DLD1 (cell line): ENCODE measurements at regions not wholly inside any gene's neighbourhood (a gene's known extent, or its start where the extent isn't known, plus 50 kb on each side); places are given as distances from the start of the nearest gene placed in this dataset.

Experiments used
- in situ Hi-C: cut with HindIII; loops from 2 replicates; pipeline ENCODE4 v1.10.0; 2017; ENCODE audit warnings: low sequenced_read_pairs

DNA sequence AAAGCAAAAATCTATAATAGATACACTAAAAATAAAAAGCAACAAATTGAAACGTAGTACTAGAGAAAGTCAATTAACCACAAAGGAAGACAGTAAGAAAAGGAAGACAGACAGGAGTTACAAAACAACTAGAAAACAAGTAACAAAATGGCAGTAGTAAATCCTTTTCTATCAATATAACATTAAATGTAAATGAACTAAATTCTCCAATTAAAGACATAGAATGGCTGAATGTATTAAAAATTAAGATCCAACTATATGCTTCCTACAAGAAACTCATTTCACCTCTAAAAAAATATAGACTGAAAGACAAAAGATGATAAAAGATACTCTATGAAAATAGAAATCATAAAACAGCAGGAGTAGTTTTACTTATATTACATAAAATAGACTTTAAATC, 79.1 kb downstream of the CTH start:
- in situ Hi-C loops, result no loop called here

DNA sequence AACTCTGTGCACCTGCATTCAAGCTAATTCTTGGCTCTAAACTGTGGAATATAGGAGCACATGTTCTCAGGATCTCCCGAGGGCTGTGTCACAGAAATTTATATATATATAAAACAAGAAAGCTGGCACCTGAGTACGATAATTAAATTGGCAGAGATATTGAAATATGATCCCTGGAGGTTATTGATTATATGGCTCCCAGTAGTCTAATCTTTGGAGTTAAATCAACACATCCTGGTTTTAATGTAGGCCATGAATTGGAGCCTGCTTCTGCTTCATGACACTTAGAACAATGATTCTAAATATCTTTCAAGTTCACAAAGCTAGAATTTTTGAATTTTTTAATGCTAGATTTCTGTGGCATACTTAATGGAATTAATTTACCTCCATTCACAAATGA, 84.3 kb downstream of the CTH start:
- in situ Hi-C loops, result no loop called here

DNA sequence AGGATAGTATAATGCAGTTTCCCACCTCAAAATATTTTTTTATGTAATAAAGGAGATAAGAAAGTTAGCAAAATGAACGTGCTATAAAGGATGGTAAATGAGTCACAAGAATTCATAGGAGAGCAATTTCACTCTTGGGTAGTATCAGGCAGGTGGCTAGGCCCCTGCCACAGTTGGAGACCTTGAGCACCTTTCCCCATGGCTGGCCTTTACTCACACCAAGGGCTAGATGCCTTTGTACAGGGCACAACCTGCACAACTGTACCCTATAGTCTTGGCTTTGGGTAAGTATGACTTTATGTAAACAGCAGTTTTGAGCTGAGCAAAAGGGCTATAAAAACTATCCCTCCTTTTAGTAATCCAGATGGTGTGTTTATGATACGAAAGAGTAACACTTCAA, 85.1 kb downstream of the CTH start:
- in situ Hi-C loops, result no loop called here

DNA sequence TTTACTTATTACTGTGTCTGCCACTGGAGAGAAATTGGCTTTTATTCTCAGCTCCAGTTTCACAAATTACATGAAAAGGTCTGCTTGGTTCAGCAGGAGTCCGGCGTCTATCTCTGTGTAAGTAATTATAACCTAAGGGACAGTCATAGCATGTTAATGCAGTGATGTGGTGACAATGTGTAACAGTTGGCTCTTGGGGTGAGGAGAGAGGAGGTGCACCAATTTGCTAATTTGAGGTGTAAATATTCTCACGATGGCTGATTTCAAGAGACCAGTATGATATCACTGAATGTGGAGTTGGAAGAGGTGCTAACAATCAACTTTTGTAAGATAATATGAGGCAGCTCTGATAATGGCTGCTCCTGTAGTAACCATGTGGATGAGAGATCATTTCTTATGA, 86.1 kb downstream of the CTH start:
- in situ Hi-C loops, result no loop called here

DNA sequence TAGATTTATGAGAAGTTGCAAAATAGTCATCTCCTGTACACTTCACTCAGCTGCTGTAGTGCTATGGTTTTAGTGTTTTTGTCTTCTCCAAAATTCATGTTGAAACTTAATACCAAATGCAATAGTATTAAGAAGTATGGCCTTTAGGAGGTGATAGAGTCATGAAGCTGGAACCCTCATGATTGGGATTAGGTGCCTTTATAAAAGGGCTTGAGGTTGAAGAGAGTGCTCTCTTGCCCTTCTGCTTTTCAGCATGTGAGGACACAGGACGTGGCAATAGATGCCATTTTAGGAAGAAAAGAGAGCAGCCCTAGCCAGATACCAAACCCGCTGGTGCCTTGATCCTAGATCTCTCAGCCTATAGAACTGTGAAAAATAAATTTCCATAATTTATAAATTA, 87.6 kb downstream of the CTH start:
- in situ Hi-C loops, result no loop called here

DNA sequence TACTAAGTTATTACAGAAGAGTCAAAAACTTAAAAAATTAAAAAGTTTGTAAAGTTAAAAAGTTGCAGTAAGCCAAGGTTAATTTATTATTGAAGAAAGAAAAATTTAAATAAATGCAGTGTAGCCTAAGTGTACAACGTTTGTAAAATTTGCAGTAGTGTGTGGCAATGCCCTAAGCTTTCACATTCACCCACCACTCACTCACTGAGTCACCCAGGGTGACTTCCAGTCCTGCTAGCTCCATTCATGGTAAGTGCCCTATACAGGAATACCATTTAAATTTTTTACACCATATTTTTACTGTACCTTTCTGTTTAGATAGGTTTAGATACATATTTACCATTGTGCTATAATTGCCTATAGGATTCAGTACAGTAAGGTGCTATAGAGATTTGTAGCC, 88.6 kb downstream of the CTH start:
- in situ Hi-C loops, result loop anchor here (25.0 kb wide), 1 partner anchor 362 kb away; no protein-coding TSS in a partner anchor

DNA sequence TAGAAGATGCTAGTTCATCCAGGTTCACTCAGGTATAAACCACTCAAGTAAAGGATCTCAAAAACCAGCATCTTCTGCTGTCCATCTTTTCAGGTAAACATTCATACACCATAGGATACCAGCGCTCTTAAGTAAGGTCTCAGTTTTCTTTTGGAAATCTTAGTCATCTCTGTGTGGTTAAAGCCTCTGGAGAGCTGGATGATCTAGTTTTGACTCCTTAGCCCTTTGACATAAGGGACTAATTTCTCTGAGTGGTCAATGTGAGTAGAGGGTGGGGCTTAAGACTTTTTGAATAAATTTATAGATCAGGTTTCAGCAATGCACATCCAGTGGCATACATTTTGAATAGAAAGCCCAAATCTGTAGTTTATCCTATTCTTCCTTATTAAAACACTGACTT, 92.3 kb downstream of the CTH start:
- in situ Hi-C loops, result loop anchor here (25.0 kb wide), 1 partner anchor 366 kb away; no protein-coding TSS in a partner anchor

DNA sequence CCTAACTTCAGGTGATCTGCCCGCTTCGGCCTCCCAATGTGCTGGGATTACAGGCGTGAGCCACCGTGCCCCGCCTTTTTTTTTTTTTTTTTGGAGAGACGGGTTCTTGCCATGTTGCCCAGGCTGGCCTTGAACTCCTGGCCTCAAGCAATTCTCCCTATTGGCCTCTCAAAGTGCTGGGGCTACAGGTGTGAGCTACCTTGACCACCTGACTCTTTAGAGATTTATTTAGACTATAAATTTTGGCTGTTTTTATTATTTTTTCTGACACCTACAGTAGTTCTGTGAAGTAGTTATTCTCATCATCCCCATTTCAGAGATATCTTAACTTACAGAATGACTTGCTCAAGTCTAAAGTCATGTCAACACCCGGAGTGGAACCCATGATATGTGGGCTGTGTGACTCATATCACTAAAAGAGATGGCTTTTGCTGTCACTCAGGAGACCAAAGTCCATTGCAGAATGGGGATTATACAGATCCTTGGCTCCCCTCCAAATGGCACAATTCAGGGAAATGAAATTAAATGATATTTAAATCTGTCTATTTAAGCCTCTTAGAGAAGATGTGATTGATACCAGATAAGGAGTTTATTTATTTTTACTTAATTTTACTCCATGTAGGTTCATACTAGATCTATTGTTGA, 93.2 kb downstream of the CTH start:
- in situ Hi-C loops, result loop anchor here (25.0 kb wide), 1 partner anchor 367 kb away; no protein-coding TSS in a partner anchor

DNA sequence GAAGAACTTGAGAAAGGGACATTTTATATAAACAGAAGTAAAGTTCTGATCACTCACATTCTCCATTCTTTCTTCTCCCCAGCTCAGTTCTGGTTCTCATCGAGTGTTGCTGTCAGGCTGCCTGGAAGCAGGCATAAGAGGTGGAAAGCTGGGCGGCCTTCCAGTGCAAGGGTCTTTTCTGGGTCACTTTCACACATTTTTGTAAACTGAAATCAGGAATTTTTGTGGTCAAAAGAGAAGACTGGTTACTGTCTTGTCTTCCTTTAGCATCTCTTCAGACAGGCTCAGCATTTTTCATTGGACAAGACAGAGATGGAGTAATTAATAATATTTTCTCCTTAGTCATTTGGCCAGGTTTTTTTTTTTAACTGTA, 93.7 kb downstream of the CTH start:
- in situ Hi-C loops, result loop anchor here (25.0 kb wide), 1 partner anchor 368 kb away; no protein-coding TSS in a partner anchor

DNA sequence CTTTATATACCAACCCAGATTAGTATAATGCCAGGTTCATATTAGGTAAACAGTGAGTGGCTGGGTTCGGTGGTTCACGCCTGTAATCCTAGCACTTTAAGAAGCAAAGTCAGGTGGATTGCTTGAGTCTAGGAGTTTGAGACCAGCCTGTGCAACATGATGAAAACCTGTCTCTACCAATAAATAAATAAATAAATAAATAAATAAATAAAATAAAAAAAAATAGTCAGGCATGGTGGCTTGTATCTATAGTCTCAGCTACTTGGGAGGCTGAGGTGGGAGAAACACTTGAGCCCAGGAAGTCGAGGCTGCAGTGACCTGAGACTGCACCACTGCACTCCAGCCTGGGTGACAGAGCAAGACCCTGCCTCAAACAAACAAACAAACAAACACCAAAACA, 96.9 kb downstream of the CTH start:
- in situ Hi-C loops, result loop anchor here (25.0 kb wide), 1 partner anchor 371 kb away; no protein-coding TSS in a partner anchor

DNA sequence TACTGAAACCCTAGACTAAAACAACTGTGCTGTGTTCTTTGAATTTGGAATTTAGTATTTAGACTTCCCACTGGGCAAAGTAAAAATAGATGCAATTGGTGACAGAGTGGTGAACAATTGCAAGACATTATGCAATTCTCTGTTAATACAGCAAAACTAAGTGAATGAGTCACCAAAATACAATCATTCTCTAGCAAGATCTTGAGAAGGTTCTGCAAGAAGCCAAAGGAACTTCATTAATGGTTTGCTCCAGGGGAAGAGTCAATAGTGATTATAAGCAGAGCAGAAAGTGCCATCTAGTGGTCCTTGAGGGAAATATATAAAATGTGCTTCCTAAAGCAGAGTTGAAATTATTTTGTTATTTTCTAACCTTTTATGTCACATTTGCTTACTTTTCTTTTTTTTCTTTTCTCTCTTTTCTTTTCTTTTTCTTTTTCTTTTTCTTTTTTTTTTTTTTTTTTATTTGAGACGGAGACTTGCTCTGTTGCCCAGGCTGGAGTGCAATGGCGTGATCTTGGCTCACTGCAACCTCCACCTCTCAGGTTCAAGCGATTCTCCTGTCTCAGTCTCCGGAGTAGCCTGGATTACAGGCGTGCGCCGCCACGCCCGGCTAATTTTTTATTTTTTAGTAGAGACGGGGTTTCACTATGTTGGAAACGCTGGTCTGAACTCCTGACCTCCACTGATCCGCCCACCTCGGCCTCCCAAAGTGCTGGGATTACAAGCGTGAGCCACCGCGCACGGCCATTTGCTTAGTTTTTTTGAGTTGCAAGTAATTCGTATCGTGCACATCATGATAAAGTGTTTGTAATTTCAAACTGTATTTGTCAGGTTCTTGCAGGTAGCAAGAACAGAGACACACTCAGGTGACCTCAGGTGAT, 99.2 kb downstream of the CTH start:
- in situ Hi-C loops, result loop anchor here (25.0 kb wide), 1 partner anchor 373 kb away; no protein-coding TSS in a partner anchor

DNA sequence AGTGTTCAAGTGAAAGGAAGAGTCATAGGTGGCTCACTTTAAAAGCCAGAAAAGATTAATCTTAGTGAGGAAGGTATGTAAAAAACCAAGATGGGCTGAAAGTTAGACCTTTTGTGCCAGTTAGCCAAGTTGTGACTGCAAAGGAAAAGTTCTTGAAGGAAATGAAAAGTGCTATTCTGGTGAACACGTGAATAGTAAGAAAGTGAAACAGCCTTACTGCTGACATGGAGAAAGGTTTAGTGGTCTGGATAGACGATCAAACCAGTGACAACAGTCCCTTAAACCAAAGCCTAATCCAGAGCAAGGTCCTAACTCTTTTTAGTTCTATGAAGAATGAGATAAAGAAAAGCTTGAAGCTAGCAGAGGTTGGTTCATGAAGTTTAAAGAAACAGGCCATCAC, 106.4 kb downstream of the CTH start:
- in situ Hi-C loops, result loop anchor here (25.0 kb wide), 1 partner anchor 380 kb away; no protein-coding TSS in a partner anchor

DNA sequence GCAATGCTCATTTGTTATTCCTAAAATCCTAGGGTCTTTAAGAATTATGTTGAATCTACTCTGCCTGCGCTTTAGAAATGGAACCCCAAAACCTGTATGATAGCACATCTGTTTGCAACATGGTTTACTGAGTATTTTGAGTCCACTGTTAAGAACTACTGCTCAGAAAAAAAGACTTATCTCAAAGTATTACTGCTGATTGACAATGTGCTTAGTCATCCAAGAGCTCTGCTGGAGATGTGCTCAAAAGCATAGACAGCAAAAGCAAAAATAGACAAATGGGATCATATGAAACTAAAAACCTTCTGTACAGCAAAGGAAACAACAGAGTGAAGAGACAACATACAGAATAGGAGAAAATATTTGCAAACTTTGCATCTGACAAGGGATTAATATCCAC, 107.0 kb downstream of the CTH start:
- in situ Hi-C loops, result loop anchor here (25.0 kb wide), 1 partner anchor 381 kb away; no protein-coding TSS in a partner anchor

DNA sequence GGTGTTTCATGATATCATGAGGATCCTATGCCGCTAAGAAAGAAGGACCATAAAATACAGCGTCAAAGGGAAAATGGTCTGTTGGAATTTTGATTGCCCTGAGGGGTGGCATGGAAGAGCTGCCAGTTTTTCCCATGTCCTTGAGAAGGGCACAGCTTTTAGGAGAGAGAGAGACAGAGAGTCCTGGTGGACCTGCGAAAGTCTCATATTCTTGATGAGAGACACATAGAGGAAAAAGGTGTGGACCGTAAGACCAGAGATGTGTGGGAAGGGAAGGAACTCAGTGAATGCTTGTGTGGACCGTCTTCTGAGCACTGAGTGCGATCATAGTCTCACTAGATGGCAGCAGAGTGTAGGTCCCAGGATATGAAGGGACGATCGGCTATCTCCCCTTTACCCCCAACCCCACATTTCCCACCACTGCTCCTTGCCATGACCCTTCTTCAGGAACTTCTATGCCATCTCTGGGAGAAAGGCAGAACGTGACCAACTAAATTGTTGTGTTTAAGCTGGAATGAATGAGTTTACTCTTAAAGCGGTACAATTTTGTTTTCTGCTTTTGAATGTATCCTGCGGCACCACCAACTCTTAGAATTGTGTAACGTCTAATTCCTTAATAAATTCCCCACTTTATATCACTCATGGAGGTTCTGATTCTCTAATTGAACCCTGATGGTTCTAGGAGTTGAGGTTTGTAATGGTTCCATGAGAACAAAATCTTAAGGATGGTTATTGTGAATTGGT, 117.7 kb downstream of the CTH start:
- in situ Hi-C loops, result no loop called here

DNA sequence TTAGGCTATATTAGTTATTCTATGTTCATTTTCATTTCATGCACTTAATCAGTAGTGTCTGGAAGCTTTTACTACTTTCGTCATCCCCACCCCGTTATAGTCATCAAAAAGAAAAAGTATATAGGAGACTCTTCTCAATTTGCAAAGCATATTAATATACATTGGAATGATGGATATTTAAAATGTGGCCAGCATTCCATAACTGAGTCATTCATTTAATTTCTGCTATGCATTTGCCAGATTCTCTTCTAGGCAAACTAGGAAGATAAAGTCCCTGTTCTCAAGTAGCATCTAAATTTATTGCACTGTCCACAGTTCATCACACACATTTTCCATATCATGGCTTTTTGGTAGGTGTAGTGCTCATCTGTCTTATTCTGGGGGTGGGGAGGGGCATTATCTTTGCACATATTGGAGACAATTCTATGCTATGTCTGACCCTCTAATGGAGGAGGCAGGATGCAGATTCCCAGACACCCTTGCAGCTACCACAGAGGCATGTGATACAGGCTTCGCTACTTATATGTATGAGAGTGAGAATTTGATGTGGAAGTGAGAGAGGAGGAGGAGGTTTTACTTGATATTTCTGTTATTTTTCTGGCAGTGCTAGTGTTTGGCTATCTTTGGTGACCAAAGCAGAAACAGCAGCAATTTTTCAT, 125.8 kb downstream of the CTH start:
- in situ Hi-C loops, result no loop called here

DNA sequence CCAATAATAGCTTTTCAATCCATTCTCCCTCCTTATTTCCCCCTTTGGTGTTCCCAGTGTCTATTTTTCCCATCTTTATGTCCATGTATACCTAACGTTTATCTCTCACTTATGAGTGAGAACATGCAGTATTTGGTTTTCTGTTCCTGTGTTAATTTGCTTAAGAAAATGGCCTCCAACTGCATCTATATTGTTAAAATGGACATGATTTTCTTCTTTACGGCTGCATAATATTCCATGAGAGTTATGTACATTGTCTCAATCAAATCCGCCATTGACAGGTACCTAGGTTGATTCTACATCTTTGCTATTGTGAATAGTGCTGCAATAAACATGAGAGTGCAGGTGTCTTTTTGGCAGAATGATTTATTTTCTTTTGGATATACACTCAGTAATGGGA, 126.7 kb downstream of the CTH start:
- in situ Hi-C loops, result no loop called here

DNA sequence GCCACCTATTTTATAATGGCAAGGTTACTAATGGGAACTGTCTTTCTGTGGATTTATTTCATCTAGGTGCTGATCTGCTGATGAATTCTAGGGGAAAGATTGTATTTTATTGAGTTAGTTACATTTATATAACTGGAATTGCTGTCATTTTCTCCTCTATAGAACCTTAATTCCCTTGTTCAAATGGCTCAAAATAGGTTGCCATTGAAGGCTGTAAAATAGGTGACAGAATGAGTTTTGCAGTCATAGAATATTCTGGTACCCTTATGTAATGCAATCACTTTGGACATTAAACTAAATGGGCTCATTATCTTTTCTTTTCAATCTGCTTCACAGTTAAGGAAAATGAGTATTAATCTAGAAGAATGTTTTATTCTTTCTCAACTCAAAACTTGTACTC, 131.0 kb downstream of the CTH start:
- in situ Hi-C loops, result no loop called here

DNA sequence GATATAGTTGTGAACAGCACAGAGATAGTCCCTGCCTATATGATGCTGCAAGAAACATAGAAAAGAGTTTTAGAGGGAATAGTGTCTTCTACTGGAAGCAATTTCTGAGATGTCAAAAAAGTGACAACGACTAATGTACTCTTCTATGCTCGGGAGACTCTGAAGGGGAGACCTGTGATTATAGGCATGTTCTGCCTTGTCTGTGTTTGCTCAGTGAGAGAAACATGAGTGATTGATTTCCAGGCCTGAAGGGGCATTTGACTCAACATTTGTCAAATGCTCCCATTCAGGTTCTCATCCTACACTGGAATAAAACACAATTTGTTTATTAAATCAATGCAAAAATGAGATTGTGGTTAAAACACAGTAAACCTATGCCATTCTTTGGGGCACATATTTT, 131.8 kb downstream of the CTH start:
- in situ Hi-C loops, result no loop called here

DNA sequence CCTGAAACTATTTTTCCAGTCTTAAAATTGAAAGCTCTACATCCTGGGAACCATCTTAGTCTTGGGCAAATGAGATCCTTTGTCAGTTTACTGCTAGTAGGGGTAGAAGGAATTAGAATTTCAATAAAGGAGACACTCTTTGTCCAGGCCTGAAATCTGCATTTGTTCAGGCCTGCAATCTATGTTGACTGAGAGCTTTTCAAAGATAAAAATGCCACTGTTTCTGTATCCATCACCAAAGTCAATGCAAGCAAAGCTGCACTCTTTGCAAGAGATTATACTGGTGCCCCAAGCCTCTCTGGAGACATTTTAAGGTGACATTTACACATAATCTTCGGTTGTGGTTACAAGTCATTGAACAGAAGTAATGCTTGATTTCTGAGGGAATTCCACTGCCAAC, 135.7 kb downstream of the CTH start:
- in situ Hi-C loops, result no loop called here

DNA sequence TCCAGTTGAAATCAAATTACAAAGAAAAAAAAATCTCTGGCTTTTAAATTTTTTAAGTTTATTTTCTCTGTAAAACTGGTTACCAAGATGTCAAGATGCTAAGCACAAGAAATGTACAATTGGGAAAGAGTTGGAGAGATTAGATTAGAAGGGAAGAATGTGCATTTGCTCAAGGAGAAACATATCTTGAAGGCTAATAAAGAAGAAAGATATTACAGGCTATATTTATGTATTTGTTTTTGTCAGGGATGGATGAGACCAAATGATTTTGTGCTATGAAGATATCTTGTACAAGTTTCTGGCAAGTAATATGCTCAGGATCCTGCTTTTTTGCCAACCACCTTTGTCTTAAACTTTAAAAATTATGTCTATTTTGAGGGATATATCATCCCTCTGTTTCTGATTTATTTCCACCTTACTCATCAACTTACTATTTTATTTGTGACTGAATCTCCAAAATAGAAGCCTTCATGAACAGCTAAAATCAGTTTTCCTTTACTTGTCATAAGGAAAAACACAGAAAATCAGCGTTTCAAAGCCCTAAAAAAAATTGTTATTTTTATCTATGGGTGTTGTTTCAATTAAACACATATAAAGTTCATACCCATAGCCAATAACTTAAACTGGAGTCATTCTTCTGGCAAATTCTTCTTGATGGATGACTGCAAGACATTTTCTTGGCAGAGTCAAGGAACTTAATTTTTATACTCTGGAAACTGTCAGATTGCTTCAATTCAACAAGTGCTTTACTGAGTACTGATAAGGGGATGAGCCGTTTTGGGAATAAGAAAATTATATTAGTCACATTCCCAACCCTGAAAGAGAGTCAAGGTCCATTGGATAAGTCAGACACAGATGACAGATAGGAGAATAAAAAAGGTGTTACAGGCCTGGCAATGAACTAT, 141.8 kb downstream of the CTH start:
- in situ Hi-C loops, result no loop called here
